ENCODE measurements at regions not wholly inside any gene's neighbourhood (a gene's known extent, or its start where the extent isn't known, plus 50 kb on each side); places are given as distances from the start of the nearest gene placed in this dataset.

DNA sequence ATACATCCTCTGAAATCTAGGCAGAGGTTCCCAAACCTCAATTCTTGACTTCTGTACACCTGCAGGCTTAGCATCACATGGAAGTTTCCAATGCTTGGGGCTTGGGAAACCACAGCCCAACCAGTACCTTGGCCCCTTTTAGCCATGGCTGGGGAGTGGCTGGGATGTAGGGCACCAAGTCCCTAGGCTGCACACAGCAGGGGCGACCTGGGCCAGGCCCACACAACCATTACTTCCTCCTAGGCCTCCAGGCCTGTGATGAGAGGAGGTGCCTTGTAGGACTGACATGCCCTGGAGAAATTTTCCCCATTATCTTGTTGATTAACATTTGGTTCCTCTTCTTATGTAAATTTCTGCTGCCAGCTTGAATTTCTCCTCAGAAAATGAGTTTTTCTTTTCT, 1387.4 kb downstream of the FSCB start:
- TF ChIP-seq, protein P1, sequence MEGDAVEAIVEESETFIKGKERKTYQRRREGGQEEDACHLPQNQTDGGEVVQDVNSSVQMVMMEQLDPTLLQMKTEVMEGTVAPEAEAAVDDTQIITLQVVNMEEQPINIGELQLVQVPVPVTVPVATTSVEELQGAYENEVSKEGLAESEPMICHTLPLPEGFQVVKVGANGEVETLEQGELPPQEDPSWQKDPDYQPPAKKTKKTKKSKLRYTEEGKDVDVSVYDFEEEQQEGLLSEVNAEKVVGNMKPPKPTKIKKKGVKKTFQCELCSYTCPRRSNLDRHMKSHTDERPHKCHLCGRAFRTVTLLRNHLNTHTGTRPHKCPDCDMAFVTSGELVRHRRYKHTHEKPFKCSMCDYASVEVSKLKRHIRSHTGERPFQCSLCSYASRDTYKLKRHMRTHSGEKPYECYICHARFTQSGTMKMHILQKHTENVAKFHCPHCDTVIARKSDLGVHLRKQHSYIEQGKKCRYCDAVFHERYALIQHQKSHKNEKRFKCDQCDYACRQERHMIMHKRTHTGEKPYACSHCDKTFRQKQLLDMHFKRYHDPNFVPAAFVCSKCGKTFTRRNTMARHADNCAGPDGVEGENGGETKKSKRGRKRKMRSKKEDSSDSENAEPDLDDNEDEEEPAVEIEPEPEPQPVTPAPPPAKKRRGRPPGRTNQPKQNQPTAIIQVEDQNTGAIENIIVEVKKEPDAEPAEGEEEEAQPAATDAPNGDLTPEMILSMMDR (IDR thresholded peaks at IDR 0.05 in 8 of 11, conservative IDR thresholded peaks at IDR 0.05 in 3 of 11) = no peak
- TF ChIP-seq POLR2AphosphoS5 (IDR thresholded peaks at IDR 0.05) = no peak

Data from spleen (tissue), 7 donors.